Left cardiac atrium (tissue), 4 donors: ENCODE measurements at regions not wholly inside any gene's neighbourhood (a gene's known extent, or its start where the extent isn't known, plus 50 kb on each side); places are given as distances from the start of the nearest gene placed in this dataset.
"Not testable (repeated sequence)": the region's sequence is repeated elsewhere in the genome, so short reads cannot be mapped to it uniquely, and the experiment has no call there.

Source experiments
- ATAC-seq, 2 donors: fragments of 200-7000 bp; cut with Tn5 transposase; one replicate each; pipeline ENCODE4 v1.9.1; 2020; ENCODE audit warnings: mild to moderate bottlenecking in 2 of 2, moderate library complexity in 2 of 2
- DNase-seq: peaks from one replicate; pipeline ENCODE4 v3.0.0-alpha.2; 2020
- intact Hi-C, 2 donors: fragments of 100-400 bp; cut with DNase I; formaldehyde crosslinking; loops; one replicate each; pipeline versions ENCODE4 v1.14.1 to v1.15.1; 2022 to 2023
- donor health status: DM: no; HTN: yes; CAD: no.
- donor health status: DM: no; HTN: yes; CAD: no; lungs with severe emphysema.
- donor health status: DM: yes; HTN: yes; CAD: no.
- donor health status: Dilated cardiomyopathy.

- ATAC-seq (peak in 1 of 2 donors; percentile 17), DNase-seq (no peak)
- intact Hi-C loops, result no loop called here
These were observed 97.2 kb upstream of the NREP start for GRCh38 chr5:111854186-111854585.

- ATAC-seq, result peak in 1 of 2 donors; percentile 26
- no peak for DNase-seq
- intact Hi-C loops, result no loop called here
These were observed 96.8 kb upstream of the NREP start for GRCh38 chr5:111853748-111854147.

GRCh38 chr5:111851631-111852548 is 94.9 kb upstream of the NREP start:
- no peak for DNase-seq
- intact Hi-C loops, result no loop called here
- ATAC-seq, result no peak

- no peak for ATAC-seq
- no peak for DNase-seq
- intact Hi-C loops, result no loop called here
These were observed 91.5 kb upstream of the NREP start for GRCh38 chr5:111848476-111848875.

GRCh38 chr5:111847052-111847925 is 90.3 kb upstream of the NREP start:
- intact Hi-C loops, result no loop called here
- no peak for ATAC-seq
- DNase-seq, result no peak

GRCh38 chr5:111840036-111840674 is 83.2 kb upstream of the NREP start:
- intact Hi-C loops, result loop anchor here in 1 of 2 donors (5.0 kb wide), 1 partner anchor 227 kb away; no protein-coding TSS in a partner anchor
- no peak for DNase-seq
- ATAC-seq, result no peak

- no peak for DNase-seq
- no peak for ATAC-seq
- intact Hi-C loops, result loop anchor here in 1 of 2 donors (10.0 kb wide), 1 partner anchor 305 kb away; no protein-coding TSS in a partner anchor
These were observed 82.4 kb upstream of the NREP start for GRCh38 chr5:111839438-111839837.

- DNase-seq (no peak), ATAC-seq (no peak)
- intact Hi-C loops, result loop anchor here in 1 of 2 donors (10.0 kb wide), 1 partner anchor 308 kb away; no protein-coding TSS in a partner anchor
These were observed 79.4 kb upstream of the NREP start for GRCh38 chr5:111836426-111836825.

- DNase-seq, result no peak
- intact Hi-C loops, result loop anchor here in 1 of 2 donors (10.0 kb wide), 1 partner anchor 310 kb away; no protein-coding TSS in a partner anchor
- ATAC-seq, result no peak
These were observed 78.1 kb upstream of the NREP start for GRCh38 chr5:111834926-111835599.

GRCh38 chr5:111830333-111830732 is 73.3 kb upstream of the NREP start:
- intact Hi-C loops, result loop anchor here in 1 of 2 donors (10.0 kb wide), 1 partner anchor 314 kb away; no protein-coding TSS in a partner anchor
- ATAC-seq, result no peak
- DNase-seq, result no peak

GRCh38 chr5:111829701-111830100 is 72.7 kb upstream of the NREP start:
- DNase-seq (no peak), ATAC-seq (no peak)
- intact Hi-C loops, result loop anchor here in 1 of 2 donors (10.0 kb wide), 1 partner anchor 315 kb away; no protein-coding TSS in a partner anchor

GRCh38 chr5:111826064-111826463 is 69.1 kb upstream of the NREP start:
- intact Hi-C loops, result no loop called here
- no peak for ATAC-seq
- DNase-seq, result no peak

- intact Hi-C loops, result no loop called here
- ATAC-seq (no peak), DNase-seq (no peak)
These were observed 63.1 kb upstream of the NREP start for GRCh38 chr5:111820072-111820471.

GRCh38 chr5:111819028-111819427 is 62.0 kb upstream of the NREP start:
- intact Hi-C loops, ATAC-seq, DNase-seq: not testable (repeated sequence)

- intact Hi-C loops, result no loop called here
- no peak for DNase-seq
- ATAC-seq, result no peak
These were observed 56.5 kb upstream of the NREP start for GRCh38 chr5:111813537-111813936.

- ATAC-seq (no peak), DNase-seq (no peak)
- intact Hi-C loops, result no loop called here
These were observed 53.1 kb upstream of the NREP start for GRCh38 chr5:111810112-111810511.
